Anterior cingulate cortex (tissue), 58 donors: ENCODE measurements at regions not wholly inside any gene's neighbourhood (a gene's known extent, or its start where the extent isn't known, plus 50 kb on each side); places are given as distances from the start of the nearest gene placed in this dataset.
A peak's percentile ranks its signal among the peaks of the same experiment; 100 is the strongest.
"Not testable (repeated sequence)": the region's sequence is repeated elsewhere in the genome, so short reads cannot be mapped to it uniquely, and the experiment has no call there.

Source experiments
- DNase-seq, 58 donors: peaks; one replicate each; lab custom pipeline; 2025; lab: John Stamatoyannopoulos, UW

DNA sequence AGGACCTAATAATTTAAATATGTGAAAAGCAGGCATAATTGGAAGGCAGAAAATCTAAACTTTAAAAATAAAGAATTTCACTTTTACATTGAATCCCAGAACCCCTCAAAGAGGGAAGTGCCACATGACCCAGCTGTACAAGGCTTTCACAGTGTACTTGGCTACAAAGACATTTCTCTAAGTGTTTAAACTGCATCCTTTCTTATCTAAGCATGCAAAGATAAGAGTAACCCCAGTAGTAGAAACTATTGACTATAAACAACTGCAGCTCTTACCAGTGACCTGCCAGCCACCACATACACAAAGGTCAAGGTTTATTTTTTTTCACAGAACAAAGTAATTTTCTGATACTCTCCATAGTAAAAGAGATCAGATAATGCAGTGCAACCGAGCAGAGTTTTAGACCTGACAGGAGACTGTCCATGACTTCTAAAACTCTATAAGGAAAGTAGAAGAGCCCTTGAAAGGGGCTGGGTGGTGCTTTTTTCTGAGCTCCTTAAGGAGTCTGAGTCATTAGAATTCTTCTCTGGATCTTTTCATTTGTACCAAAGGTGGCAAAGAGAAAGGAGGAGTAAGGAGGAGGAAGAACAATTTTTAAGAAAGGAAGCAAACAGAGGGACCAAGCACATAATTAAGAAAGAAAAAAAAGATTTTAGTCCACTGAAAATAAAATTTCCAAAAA, 750.6 kb downstream of the PRIM2 start:
- DNase-seq, result not testable (repeated sequence)

DNA sequence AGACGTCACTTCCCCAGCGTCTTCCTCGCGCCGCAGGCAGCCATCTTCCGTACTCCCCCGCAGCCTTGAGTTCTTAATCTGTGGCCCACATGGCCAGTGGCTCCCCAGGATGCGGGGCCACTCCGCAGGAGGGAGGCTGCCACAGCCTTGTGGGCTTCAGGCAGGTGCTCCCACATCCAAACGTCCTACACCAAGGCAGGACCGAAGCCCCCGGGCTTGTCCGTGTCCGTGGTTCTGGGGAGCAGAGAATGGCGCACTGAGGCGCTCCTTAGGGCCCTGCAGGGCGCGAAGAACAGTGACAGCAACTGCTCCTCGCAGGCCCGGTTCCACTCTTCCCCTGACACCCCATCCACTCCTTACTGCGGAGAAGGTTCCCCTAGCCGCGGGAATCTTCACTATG, 755.8 kb downstream of the PRIM2 start:
- no peak for DNase-seq

DNA sequence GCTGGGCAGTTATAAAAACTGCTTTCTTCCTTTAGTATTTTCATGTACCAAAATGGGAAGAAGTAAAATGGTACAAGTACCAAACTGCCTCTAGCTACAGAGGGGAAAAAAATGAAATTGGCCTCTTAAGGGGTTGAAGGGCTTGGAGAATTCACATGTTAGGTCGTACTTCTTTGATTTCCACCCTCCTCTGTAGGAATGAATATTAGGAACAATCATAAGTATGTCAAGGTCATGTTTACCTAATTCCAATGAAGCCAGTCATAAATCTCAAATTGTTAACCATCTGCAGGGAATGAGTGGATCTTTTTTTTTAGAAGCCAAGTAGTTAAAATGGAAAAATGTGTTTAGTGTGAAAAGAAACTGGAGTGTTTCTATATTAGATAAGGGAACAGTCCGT, 772.6 kb downstream of the PRIM2 start:
- not testable (repeated sequence) for DNase-seq

DNA sequence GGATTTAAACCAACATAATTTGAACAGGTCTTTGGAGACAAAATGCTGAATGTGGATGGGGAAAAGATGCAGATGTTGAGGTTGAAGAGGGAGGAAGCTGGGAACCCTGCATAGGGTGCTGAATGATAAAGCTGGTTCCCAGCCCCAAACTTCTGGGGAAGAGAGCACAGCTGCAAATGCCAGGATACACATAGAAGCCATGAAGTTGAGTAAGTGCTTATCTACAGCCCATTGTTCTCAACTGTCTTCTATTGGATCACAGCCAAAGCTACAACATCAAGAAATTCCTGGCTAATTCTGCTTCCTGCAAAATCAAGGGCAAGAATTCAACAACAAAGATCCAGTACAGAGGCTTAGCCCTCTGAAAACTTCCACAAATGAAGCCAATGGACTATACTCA, 779.8 kb downstream of the PRIM2 start:
- not testable (repeated sequence) for DNase-seq

DNA sequence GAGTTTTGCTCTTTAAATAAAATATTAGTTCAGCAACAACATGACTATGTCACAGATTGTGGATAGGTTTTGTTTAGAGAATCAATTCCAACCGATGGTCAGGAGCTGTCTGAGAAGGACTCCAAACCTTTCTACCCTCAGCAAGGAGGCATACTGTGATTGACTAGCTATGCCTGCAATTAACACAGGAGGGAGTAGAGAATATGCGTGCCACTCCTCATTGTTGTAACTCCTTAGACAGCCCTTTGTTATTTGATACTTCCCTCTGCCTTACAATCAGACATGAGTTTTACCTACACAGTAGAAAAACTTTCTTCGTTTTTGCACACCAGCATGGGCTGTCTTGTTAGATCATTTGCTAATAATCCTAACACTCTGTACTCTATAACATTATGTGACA, 796.5 kb downstream of the PRIM2 start:
- no peak for DNase-seq

DNA sequence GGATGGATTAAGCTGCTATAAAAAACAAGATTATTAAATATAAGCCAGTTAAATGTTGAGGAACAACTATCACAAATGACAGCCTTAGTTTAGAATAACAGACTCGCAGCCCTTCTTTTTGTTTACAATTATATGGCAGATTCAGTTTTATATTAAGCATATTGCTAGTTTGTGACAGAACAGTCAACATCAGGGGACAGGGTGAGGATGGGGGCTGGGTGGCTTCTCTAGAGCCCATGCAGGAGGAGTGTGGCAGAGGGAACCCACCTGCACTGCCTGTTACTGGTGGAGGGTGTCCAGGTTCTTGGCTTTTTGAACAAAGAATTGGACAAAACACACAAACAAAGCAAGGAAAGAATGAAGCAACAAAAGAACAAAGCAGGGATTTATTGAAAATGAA, 799.7 kb downstream of the PRIM2 start:
- not testable (repeated sequence) for DNase-seq

DNA sequence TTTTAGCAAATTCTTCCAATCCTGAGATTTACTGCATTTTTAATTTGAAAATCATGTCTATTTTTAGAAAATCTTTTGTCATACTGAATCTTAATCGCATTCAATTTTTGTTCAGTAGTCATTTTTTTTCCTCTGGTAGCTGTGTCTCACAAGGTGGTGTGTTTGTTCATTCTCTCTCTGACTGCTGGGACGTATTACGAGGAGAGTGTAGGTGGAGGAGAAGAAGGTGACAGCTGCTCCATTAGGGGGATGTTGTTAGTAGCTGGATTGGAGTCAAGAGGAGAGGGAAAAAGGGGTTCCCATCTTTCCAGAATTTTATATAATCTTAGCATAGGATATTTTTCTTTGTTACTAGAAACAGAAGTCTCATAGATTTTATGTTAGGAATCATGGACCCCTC, 804.2 kb downstream of the PRIM2 start:
- not testable (repeated sequence) for DNase-seq

DNA sequence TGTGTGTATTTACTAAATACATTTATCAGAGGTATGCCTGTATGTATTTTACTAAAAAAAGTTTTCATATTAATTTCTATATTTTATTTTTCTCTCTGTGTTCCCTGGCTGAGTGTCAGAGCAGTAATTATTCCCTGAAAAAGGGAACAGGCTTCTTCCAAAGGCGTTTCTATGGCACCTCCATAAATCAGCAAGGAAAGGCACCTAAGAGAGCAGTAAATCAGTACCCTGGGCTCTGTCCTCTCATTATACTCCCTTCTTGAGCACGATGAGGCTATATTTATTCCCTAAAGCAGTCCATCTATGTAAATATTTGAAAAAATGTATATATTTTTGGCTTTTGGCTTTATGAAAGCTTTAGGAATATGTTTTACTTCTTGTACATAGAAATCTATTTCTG, 806.3 kb downstream of the PRIM2 start:
- not testable (repeated sequence) for DNase-seq

DNA sequence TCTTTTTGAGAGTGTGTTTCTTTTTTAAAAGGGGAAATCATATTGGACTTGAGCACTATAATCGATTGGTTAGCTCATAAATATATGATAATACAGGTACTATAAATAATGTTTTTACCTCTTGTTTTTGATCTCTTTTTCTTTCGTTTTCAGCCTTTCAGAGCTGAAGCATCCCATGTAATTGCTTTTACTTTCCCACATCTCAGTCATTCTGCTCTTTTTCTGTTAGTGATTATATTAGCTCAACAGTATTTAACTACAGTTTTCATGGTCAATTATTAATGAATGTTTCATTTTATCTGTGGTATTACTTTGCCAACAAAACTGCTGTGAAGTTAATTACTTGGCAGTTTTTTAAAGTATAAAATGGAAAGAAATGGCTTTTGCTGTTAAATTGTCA, 811.1 kb downstream of the PRIM2 start:
- not testable (repeated sequence) for DNase-seq

DNA sequence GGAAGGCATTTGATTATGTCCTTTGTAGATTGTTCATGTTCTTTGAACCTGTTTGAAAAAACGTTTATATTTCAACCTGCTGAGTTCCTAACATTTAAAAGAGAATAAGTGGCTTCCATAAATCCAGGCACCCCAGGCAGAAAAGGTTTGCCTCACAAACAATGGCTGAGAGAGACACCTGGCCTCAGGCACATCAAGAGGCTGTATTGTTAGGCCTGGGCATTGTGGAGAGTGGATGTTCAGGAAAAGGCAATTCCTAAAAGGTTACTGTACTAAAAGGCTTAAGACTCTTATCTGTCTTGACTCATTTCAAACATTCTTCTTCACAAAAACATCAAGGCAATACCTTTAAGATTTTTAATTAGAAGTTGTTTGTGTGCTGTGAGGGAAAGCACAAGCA, 811.7 kb downstream of the PRIM2 start:
- DNase-seq, result not testable (repeated sequence)

DNA sequence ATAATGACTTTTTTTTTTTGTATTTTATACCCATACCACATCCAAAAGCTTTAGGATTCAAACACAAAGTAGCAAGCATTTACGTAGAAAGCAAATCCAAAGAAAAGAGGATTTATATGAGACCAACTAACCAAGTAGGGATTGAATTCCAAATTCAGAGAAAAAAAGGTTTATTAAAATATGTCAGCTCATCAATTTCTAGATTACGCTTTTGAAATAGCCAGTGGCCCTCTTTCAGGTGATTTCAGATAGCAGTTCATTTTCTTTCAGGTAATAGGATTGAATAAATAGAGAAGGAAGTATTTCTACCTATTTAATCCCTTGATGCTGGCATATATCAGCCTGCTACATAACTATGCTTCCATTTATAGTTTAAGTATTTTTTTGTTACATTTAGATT, 822.3 kb downstream of the PRIM2 start:
- DNase-seq, result not testable (repeated sequence)

DNA sequence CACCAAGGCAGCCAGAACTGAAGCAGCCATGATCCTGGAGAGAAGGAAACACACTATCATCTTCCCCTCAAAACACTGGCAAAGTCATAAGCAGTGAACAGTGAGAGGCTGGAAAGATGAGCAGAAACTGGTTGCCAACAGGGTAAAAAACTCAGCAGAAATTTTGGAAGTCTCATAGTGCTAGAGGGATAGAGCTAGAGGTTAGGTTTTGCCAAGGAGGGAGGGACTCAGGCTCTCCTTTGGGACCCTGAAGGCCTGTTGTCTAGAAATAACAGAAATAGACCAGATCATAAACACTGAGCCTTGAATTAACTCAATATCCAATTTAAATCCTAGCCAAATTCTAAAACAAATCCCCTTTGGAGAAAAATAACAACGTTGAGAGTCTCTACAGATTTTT, 853.6 kb downstream of the PRIM2 start:
- DNase-seq, result not testable (repeated sequence)

DNA sequence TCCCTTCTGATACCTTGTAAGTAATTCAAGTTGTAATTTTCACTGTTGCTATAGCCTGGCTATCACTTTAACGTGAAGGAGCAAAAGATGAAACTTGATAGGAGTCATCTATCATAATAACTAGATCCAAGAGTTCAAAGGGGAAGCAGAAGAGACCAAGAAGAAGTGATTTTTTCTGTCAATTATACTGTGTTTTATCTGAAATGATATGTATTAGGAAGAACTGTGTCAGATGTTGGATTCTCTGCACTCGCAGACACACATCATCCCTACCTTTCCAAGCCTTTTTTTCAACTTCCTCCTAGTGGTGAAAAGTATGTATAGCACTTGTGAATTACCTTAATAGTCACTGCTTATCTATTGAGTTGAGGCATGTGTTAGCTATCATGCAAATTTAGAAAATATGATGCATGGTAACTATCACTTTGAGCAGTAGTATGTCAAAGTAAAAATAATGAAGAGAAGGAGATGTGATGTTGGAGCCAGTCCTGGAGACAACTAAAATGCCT, 864.2 kb downstream of the PRIM2 start:
- DNase-seq, result not testable (repeated sequence)

DNA sequence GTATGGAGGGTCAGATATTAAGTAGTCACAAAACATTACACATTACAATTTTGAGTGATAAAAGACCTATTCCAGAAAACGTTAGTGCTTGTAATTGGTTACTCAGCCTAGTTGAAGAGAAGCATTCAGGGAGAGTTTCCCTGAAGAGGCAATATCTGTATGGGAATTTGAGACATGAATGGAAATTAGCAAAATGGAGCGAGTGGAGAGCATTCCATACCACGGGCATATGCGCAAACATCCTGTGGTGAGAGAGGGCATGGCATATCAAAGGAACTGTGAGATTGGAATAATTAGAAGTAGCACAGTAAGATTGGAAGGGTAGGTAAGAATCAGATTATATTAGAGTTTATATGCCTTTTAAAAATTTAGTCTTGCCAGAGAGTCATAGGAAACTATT, 867.9 kb downstream of the PRIM2 start:
- DNase-seq, result not testable (repeated sequence)

DNA sequence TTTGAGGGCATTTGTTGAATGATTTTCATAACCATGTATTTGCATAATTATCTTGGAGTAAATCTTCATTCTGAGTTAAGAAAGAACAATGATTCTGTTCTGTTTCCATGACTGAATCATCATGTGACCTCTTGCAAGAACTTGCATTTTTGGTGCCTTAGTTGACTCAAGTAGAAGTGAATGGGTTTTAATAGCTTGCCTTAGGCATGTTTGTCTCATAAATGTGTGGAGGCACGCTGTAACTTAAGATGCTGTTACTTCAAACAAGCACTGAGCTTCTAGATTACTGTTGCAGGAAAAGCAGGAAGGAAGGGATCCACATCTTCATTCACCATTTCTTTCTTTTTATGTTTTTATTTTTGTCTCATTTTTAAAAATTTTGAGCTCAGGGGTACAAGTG, 875.8 kb downstream of the PRIM2 start:
- DNase-seq, result not testable (repeated sequence)

DNA sequence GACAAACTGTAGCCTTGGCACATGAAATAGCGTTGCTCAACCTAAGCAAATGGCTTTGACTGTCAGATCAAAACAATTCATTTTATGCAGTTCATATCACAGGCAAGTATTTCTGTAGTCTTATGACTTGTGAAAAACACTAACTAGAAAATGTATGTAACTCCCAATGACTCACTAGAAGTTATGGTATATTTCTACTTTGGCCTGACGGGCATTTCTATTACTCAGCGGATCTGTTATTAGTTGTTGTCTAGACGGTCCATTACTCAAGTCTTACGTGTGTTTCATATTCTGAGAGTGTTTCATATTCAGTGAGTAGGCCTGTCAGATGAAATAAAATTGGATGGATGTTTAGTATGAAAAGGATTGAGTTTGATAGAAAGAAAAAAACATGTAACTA, 880.9 kb downstream of the PRIM2 start:
- DNase-seq, result no peak

DNA sequence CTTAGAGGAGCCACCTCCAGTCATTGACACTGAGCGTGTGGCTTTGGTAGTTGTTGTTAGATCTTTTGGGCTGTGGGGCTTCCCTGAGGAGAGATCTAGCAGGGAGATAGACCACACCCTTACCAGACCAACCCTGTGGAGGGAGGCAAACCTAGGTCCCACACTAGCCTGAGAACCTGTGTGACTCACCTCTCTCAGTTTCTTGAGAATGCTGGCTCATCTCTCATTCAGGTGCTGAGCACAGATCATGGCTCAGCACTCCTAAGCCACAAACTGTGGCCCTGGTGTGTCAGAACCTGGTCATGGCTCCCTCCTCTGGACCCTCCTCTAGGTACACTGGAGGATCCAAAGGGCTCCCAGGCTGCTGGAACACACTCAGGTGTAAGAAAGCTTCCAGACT, 919.7 kb downstream of the PRIM2 start:
- not testable (repeated sequence) for DNase-seq

DNA sequence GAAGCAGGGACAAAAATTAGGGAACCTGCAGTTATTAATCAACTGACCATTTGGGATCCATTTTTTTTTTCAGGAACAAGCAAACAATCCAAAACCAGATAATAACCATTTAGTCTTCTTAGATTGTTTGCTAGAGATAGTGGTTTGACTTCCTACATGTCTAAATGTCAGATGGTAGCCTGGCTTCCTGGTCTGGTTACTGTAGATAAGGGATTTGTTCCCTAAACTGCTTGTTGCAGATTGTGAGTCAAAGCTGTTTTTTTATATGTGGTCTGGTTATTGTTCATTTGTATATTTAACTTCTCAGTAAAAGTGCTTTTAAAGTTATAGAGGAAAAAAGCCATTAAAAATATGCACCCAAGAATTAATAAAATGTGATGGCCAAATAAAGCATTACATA, 921.0 kb downstream of the PRIM2 start:
- not testable (repeated sequence) for DNase-seq

DNA sequence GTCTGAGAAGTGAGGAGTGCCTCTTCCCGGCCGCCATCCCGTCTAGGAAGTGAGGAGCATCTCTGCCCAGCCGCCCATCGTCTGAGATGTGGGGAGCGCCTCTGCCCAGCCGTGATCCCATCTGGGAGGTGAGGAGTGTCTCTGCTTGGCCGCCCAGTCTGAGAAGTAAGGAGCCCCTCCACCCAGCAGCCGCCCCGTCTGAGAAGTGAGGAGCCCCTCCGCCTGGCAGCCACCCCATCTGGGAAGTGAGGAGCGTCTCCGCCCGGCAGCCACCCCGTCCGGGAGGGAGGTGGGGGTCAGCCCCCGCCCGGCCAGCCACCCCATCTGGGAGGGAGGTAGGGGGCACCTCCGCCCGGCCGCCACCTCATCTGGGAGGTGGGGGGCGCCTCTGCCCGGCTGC, 940.2 kb downstream of the PRIM2 start:
- not testable (repeated sequence) for DNase-seq

DNA sequence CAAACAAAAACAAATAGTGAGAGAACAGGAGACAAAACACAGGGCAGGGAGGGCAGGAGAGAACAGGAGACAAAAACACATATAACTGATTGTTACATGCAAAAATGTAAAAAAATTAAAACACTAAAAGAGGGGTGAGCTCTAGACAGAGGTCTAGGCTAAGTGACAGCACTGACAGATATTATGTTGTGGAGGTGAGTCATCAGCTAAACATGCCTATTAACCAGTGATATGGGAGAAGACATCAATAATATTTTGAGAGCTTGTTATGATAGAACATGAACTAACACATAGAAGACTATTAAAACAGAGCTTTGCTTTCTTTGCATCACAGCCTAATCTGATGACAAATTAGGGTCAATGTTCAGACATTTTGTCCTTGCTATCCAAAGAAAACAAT, 972.7 kb downstream of the PRIM2 start:
- no peak for DNase-seq

DNA sequence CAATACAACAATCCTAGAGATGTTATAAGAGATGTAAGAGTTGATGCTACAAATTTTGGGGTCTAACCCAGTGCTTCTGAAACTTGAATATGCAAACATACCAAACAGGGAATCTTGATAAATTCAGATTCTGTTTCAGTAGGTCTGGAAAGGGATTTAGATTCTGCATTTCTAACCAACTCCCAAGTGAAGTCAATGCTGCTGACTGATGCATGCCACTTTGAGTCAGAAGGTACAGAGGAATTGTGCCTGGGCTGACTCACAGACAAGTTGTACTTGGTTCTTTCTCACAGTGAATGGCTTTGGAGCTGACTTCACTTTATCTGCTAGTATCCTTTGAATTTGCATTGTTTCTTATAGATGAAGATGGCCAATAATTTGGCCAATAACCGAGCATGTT, 973.9 kb downstream of the PRIM2 start:
- DNase-seq, result not testable (repeated sequence)

DNA sequence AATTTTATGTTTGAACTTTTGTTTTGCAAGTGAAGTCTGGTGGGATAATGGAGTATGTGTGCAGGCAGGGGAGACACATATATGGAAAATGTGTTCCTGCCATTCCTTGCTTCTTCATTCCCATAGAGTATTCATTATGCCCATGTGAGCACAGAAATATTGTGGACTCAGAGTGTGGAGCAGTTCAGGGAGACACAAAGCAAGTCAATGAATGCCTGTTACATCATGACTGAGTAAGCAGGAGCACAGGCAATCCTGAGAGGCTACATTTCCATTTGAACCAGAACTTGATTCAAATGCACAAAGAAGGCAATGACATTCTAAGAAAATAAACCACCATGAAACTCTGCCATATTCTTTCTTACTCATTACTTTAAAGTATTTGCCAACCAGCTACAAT, 990.5 kb downstream of the PRIM2 start:
- not testable (repeated sequence) for DNase-seq

DNA sequence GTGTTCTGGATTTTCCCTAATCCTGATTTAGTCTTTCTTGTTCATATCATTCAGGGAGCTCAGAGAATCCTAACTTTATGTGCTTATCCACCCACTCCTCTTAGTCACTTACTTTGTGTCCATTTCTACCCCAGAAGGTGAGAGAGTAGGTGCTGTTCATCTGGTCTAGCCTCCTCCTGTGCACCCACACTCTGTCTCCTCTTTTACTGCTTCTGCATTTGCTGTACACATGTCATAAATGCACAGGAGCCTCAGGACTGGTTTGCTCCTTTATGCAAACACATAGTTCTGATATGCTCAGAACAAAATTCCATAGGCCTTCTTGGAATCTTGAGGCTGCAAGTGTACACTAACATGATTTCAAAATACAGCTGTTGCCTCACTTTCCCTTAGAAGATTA, 1014.7 kb downstream of the PRIM2 start:
- peak in 10 of 58 donors; percentile 0 to 37 (median 8) for DNase-seq
